Keratinocyte (primary cell): ENCODE measurements at regions not wholly inside any gene's neighbourhood (a gene's known extent, or its start where the extent isn't known, plus 50 kb on each side); places are given as distances from the start of the nearest gene placed in this dataset.

Source experiments
- DNase-seq: peaks from one replicate; pipeline ENCODE4 v3.0.0-alpha.2; 2011; ENCODE audit warnings: low read depth, missing footprints, low spot score
- FAIRE-seq: peaks from 2 replicates; lab custom pipeline; 2011; peaks lifted over from hg19 to GRCh38; lab: Jason Lieb, UNC
- H2AFZ ChIP-seq: 2 replicates; pipeline ENCODE4 v1.6.0; 2012; ENCODE audit warnings: low read length, control low read depth, inconsistent platforms; ENCODE audit not compliant: control insufficient read depth
- H3K27ac ChIP-seq: 2 replicates; pipeline ENCODE4 v1.5.1; 2011; ENCODE audit warnings: low read length; ENCODE audit not compliant: control insufficient read depth, insufficient read depth
- H3K27me3 ChIP-seq: 3 replicates; pipeline ENCODE4 v1.6.0; 2011; ENCODE audit warnings: low read length; ENCODE audit not compliant: control insufficient read depth, insufficient read depth; ENCODE audit errors: extremely low read depth
- H3K36me3 ChIP-seq, 2 experiments: 2 replicates in 1 of 2; 3 replicates in 1 of 2; pipeline ENCODE4 v1.5.1; 2011; ENCODE audit warnings: low read length in 2 of 2, mild to moderate bottlenecking in 1 of 2; ENCODE audit not compliant: control insufficient read depth in 2 of 2, insufficient read depth in 2 of 2; ENCODE audit errors: extremely low read depth in 1 of 2
- H3K4me1 ChIP-seq: 3 replicates; pipeline ENCODE4 v1.5.1; 2011; ENCODE audit warnings: low read length; ENCODE audit not compliant: control insufficient read depth, insufficient read depth; ENCODE audit errors: extremely low read depth
- H3K4me2 ChIP-seq: 3 replicates; pipeline ENCODE4 v1.6.0; 2011; ENCODE audit warnings: low read depth, low read length; ENCODE audit not compliant: control insufficient read depth, insufficient read depth; ENCODE audit errors: extremely low read depth
- H3K4me3 ChIP-seq, 3 experiments: fragments of 200-600 bp in 1 of 3; sonication (generic) in 1 of 3; 2 replicates in 2 of 3; 3 replicates in 1 of 3; pipeline ENCODE4 v1.5.1; 2011 to 2016; ENCODE audit warnings: low read length in 3 of 3, mild to moderate bottlenecking in 3 of 3, control low read depth in 2 of 3, inconsistent platforms in 1 of 3, low read depth in 1 of 3, mixed read lengths in 1 of 3, mixed run types in 1 of 3, moderate library complexity in 1 of 3; ENCODE audit not compliant: control insufficient read depth in 2 of 3, insufficient read depth in 2 of 3; ENCODE audit errors: extremely low read depth in 1 of 3
- H3K79me2 ChIP-seq: 2 replicates; pipeline ENCODE4 v1.6.0; 2012; ENCODE audit warnings: low read length; ENCODE audit not compliant: control insufficient read depth, insufficient read depth
- H3K9ac ChIP-seq: 3 replicates; pipeline ENCODE4 v1.6.0; 2011; ENCODE audit warnings: low read length; ENCODE audit not compliant: control insufficient read depth, insufficient read depth; ENCODE audit errors: extremely low read depth
- H3K9me1 ChIP-seq: 3 replicates; pipeline ENCODE4 v1.6.0; 2011; ENCODE audit warnings: low read length; ENCODE audit not compliant: control insufficient read depth, insufficient read depth; ENCODE audit errors: extremely low read depth
- H3K9me3 ChIP-seq: 2 replicates; pipeline ENCODE4 v1.5.1; 2012; ENCODE audit warnings: low read depth, low read length; ENCODE audit not compliant: control insufficient read depth
- H4K20me1 ChIP-seq: 3 replicates; pipeline ENCODE4 v1.6.0; 2011; ENCODE audit warnings: low read length; ENCODE audit not compliant: control insufficient read depth, insufficient read depth; ENCODE audit errors: extremely low read depth
- CTCF ChIP-seq, 3 experiments: IDR thresholded peaks in 1 of 3; conservative IDR thresholded peaks in 1 of 3; optimal IDR thresholded peaks in 1 of 3; 2 replicates in 2 of 3; 3 replicates in 1 of 3; pipeline versions ENCODE3 to v1.5.1; 2011; ENCODE audit warnings: low read length in 3 of 3, mild to moderate bottlenecking in 3 of 3, moderate library complexity in 2 of 3, control low read depth in 1 of 3, inconsistent platforms in 1 of 3; ENCODE audit not compliant: insufficient read depth in 2 of 3; ENCODE audit errors: extremely low read depth in 1 of 3
- EZH2 ChIP-seq: IDR thresholded peaks from one replicate; pipeline ENCODE4 v1.6.1; 2012; ENCODE audit warnings: inconsistent platforms, mild to moderate bottlenecking, low read length, moderate library complexity
- dilution Hi-C: fragments of 300-500 bp; cut with MboI; formaldehyde crosslinking; loops from one replicate; pipeline ENCODE4 v1.7.0; 2020; ENCODE audit warnings: low sequenced_read_pairs; ENCODE audit not compliant: extremely low pct_ligation_motif_present

- no peak for DNase-seq
These were observed 153.9 kb downstream of the FSIP2 start for GRCh38 chr2:185892484-185892883.

DNA sequence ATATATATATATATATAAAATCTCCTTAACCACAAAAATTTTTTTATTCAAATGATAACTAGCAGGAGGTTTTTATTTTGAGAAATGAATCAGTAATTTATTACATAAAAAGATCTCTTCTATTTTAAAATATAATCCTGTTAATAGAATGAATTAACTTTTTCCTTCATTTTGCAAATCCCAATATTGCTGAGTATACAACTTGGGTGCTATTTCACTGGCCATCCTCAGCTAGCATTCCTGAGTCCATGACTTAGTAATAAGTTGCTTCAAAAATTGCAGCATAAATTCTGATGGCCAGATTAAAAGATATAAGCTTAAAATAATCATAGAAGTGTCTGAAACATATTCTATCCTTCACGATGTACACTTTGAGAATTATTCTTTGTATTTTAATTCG is 155.6 kb downstream of the FSIP2 start:
- Histone ChIP-seq H3K4me1 (no peaks in the 10 kb centered on the region), H3K36me3 (no peaks in the 10 kb centered on the region), H3K9me3 (no peaks in the 10 kb centered on the region), H3K9me1 (no peaks in the 10 kb centered on the region), H3K9ac (no peak overlapping the region), H4K20me1 (no peaks in the 10 kb centered on the region), H3K4me2 (no peak overlapping the region), H3K4me3 (no peak overlapping the region), H3K27ac (no peak overlapping the region), H3K27me3 (no peaks in the 10 kb centered on the region), H3K79me2 (no peaks in the 10 kb centered on the region), H2AFZ (no peak overlapping the region)
- dilution Hi-C loops = no loop called here
- DNase-seq = no peak
- FAIRE-seq = no peak
- no peak for TF ChIP-seq CTCF (optimal IDR thresholded peaks at IDR 0.05 in 1 of 3, IDR thresholded peaks at IDR 0.05 in 1 of 3, conservative IDR thresholded peaks at IDR 0.05 in 1 of 3; ENCODE audit: extremely low read depth in 1 of 3, insufficient read depth in 2 of 3, low read length in 3 of 3)
- TF ChIP-seq EZH2 = no peak

More at GRCh38 chr2:185892484-185892883, 153.9 kb downstream of the FSIP2 start:
- Histone ChIP-seq H3K9me3 (no peaks in the 10 kb centered on the region), H3K9me1 (no peaks in the 10 kb centered on the region), H3K4me2 (no peak overlapping the region), H3K4me3 (no peak overlapping the region), H3K9ac (no peak overlapping the region), H3K4me1 (no peaks in the 10 kb centered on the region), H3K79me2 (no peaks in the 10 kb centered on the region), H2AFZ (no peak overlapping the region), H3K36me3 (no peaks in the 10 kb centered on the region), H3K27me3 (no peaks in the 10 kb centered on the region), H3K27ac (no peak overlapping the region), H4K20me1 (no peaks in the 10 kb centered on the region)
- dilution Hi-C loops = no loop called here
- no peak for FAIRE-seq
- TF ChIP-seq CTCF (optimal IDR thresholded peaks at IDR 0.05 in 1 of 3, IDR thresholded peaks at IDR 0.05 in 1 of 3, conservative IDR thresholded peaks at IDR 0.05 in 1 of 3; ENCODE audit: extremely low read depth in 1 of 3, insufficient read depth in 2 of 3, low read length in 3 of 3) = no peak
- TF ChIP-seq EZH2 = no peak
